Hepatocyte (in vitro differentiated cells): ENCODE measurements at regions not wholly inside any gene's neighbourhood (a gene's known extent, or its start where the extent isn't known, plus 50 kb on each side); places are given as distances from the start of the nearest gene placed in this dataset.

Experiments
- DNase-seq: peaks from one replicate; pipeline ENCODE4 v3.0.0-alpha.2; 2016; ENCODE audit warnings: low spot score
- H2AFZ ChIP-seq: fragments of 200-600 bp; sonication (generic); 2 replicates; pipeline ENCODE4 v1.6.0; 2016; ENCODE audit warnings: antibody characterized with exemption, mild to moderate bottlenecking
- H3K27ac ChIP-seq: fragments of 200-600 bp; sonication (generic); 2 replicates; pipeline ENCODE4 v1.5.1; 2016; ENCODE audit warnings: mild to moderate bottlenecking
- H3K27me3 ChIP-seq: fragments of 200-600 bp; sonication (generic); 2 replicates; pipeline ENCODE4 v1.6.1; 2016
- H3K36me3 ChIP-seq: fragments of 200-600 bp; sonication (generic); replicated peaks from 2 replicates; pipeline ENCODE4 v1.5.1; 2016; ENCODE audit warnings: low read depth; ENCODE audit not compliant: insufficient read depth
- H3K4me1 ChIP-seq: fragments of 200-600 bp; sonication (generic); 2 replicates; pipeline ENCODE4 v1.5.1; 2016; ENCODE audit warnings: mild to moderate bottlenecking, moderate library complexity; ENCODE audit not compliant: insufficient read depth
- H3K4me2 ChIP-seq: fragments of 200-600 bp; sonication (generic); 2 replicates; pipeline ENCODE4 v1.6.0; 2016
- H3K4me3 ChIP-seq: fragments of 200-600 bp; sonication (generic); 2 replicates; pipeline ENCODE4 v1.5.1; 2016; ENCODE audit warnings: mild to moderate bottlenecking
- H3K79me2 ChIP-seq: fragments of 200-600 bp; sonication (generic); 2 replicates; pipeline ENCODE4 v1.6.0; 2017; ENCODE audit warnings: mild to moderate bottlenecking
- H3K9me2 ChIP-seq: fragments of 200-600 bp; sonication (generic); replicated peaks from 2 replicates; pipeline ENCODE4 v1.6.0; 2017; ENCODE audit warnings: mild to moderate bottlenecking; ENCODE audit not compliant: insufficient read depth
- H3K9me3 ChIP-seq: fragments of 200-600 bp; sonication (generic); 2 replicates; pipeline ENCODE4 v1.5.1; 2016; ENCODE audit warnings: low read depth, mild to moderate bottlenecking
- H4K20me1 ChIP-seq: fragments of 200-600 bp; sonication (generic); 2 replicates; pipeline ENCODE4 v1.6.0; 2016; ENCODE audit warnings: mild to moderate bottlenecking; ENCODE audit not compliant: insufficient read depth, poor library complexity, severe bottlenecking
- CTCF ChIP-seq: fragments of 200-600 bp; sonication (generic); IDR thresholded peaks from 2 replicates; pipeline ENCODE4 v1.5.1; 2016; ENCODE audit warnings: antibody characterized with exemption, mild to moderate bottlenecking; ENCODE audit not compliant: poor library complexity
- EZH2 ChIP-seq: fragments of 200-600 bp; sonication (generic); IDR thresholded peaks from 2 replicates; pipeline ENCODE4 v1.6.1; 2016; ENCODE audit warnings: antibody characterized with exemption, mild to moderate bottlenecking, borderline replicate concordance
- EZH2phosphoT487 ChIP-seq: fragments of 200-600 bp; sonication (generic); IDR thresholded peaks from one replicate; pipeline ENCODE4 v1.6.1; 2018; ENCODE audit warnings: antibody characterized with exemption, mild to moderate bottlenecking, low read depth, moderate library complexity; ENCODE audit not compliant: unreplicated experiment, severe bottlenecking
- WGBS: methylation state at CpG from one replicate; pipeline ENCODE4 v1.1.6; 2016; ENCODE audit warnings: low lambda C conversion rate; ENCODE audit errors: missing lambda C conversion rate; 5-methylcytosine and 5-hydroxymethylcytosine counted together

- Histone ChIP-seq H3K4me3 (no peak overlapping the region), H4K20me1 (no peaks in the 10 kb centered on the region), H3K79me2 (no peaks in the 10 kb centered on the region), H3K4me2 (no peak overlapping the region), H3K36me3 (no peaks in the 10 kb centered on the region), H2AFZ (no peak overlapping the region), H3K9me2 (no peaks in the 10 kb centered on the region), H3K9me3 (no peaks in the 10 kb centered on the region), H3K27me3 (no peaks in the 10 kb centered on the region), H3K27ac (peak overlapping the region; percentile 39), H3K4me1 (no peaks in the 10 kb centered on the region)
- TF ChIP-seq EZH2phosphoT487 (no peak), EZH2 (no peak), CTCF (no peak)
- WGBS = 90% methylated on average over 2 of the region's 2 CpGs
- DNase-seq = no peak
Observed at GRCh38 chr5:74266132-74266531, 374.4 kb downstream of the ENC1 start.

GRCh38 chr5:74262544-74263207 is 377.9 kb downstream of the ENC1 start:
- WGBS = 94% methylated on average over 1 of the region's 1 CpG
- Histone ChIP-seq H2AFZ (no peak overlapping the region), H4K20me1 (no peaks in the 10 kb centered on the region), H3K4me3 (no peak overlapping the region), H3K79me2 (no peaks in the 10 kb centered on the region), H3K36me3 (no peaks in the 10 kb centered on the region), H3K4me2 (no peak overlapping the region), H3K27me3 (no peaks in the 10 kb centered on the region), H3K4me1 (peaks cover 8% of the 10 kb centered on the region), H3K27ac (no peak overlapping the region), H3K9me3 (no peaks in the 10 kb centered on the region), H3K9me2 (no peaks in the 10 kb centered on the region)
- no peak for DNase-seq
- no peak for TF ChIP-seq EZH2phosphoT487
- no peak for TF ChIP-seq CTCF
- TF ChIP-seq EZH2 = no peak

GRCh38 chr5:74261866-74262265 is 378.7 kb downstream of the ENC1 start:
- peaks cover 16% of the 10 kb centered on the region for H3K4me1 ChIP-seq
- no peak for TF ChIP-seq EZH2phosphoT487
- no peak for TF ChIP-seq EZH2
- no peak for TF ChIP-seq CTCF
- no peaks in the 10 kb centered on the region for H3K36me3 ChIP-seq
- DNase-seq = no peak
- H3K79me2 ChIP-seq = no peaks in the 10 kb centered on the region
- H3K27ac ChIP-seq = no peak overlapping the region
- no peaks in the 10 kb centered on the region for H3K9me2 ChIP-seq
- no peak overlapping the region for H3K4me3 ChIP-seq
- WGBS = 71% methylated on average over 3 of the region's 3 CpGs
- no peak overlapping the region for H2AFZ ChIP-seq
- no peak overlapping the region for H3K4me2 ChIP-seq
- no peaks in the 10 kb centered on the region for H3K27me3 ChIP-seq
- H3K9me3 ChIP-seq = no peaks in the 10 kb centered on the region
- no peaks in the 10 kb centered on the region for H4K20me1 ChIP-seq

- Histone ChIP-seq H3K9me2 (no peaks in the 10 kb centered on the region), H2AFZ (no peak overlapping the region), H4K20me1 (no peaks in the 10 kb centered on the region), H3K79me2 (no peaks in the 10 kb centered on the region), H3K4me2 (no peak overlapping the region), H3K27ac (no peak overlapping the region), H3K4me1 (peaks cover 18% of the 10 kb centered on the region), H3K4me3 (no peak overlapping the region), H3K9me3 (no peaks in the 10 kb centered on the region), H3K27me3 (no peaks in the 10 kb centered on the region), H3K36me3 (no peaks in the 10 kb centered on the region)
- TF ChIP-seq EZH2phosphoT487 (no peak), CTCF (no peak), EZH2 (no peak)
- 62% methylated on average over 3 of the region's 3 CpGs for WGBS
- no peak for DNase-seq
Observed at GRCh38 chr5:74261421-74261820, 379.1 kb downstream of the ENC1 start.
